Smooth muscle cell (in vitro differentiated cells): ENCODE measurements at regions not wholly inside any gene's neighbourhood (a gene's known extent, or its start where the extent isn't known, plus 50 kb on each side); places are given as distances from the start of the nearest gene placed in this dataset.
"Not testable (repeated sequence)": the region's sequence is repeated elsewhere in the genome, so short reads cannot be mapped to it uniquely, and the experiment has no call there.

ENCODE experiments used
- DNase-seq: peaks from one replicate; lab custom pipeline; 2025; ENCODE audit not compliant: unreplicated experiment; lab: John Stamatoyannopoulos, UW
- H2AFZ ChIP-seq: fragments of 200-600 bp; sonication (generic); 2 replicates; pipeline ENCODE4 v1.6.0; 2016; ENCODE audit warnings: antibody characterized with exemption, low read depth, mild to moderate bottlenecking
- H3F3A ChIP-seq: fragments of 200-600 bp; sonication (generic); 2 replicates; pipeline ENCODE4 v1.6.0; 2017; ENCODE audit warnings: antibody characterized with exemption, low read depth
- H3K27ac ChIP-seq: fragments of 200-600 bp; sonication (generic); 2 replicates; pipeline ENCODE4 v1.5.1; 2016; ENCODE audit warnings: low read depth, mild to moderate bottlenecking
- H3K27me3 ChIP-seq: fragments of 200-600 bp; sonication (generic); 2 replicates; pipeline ENCODE4 v1.6.1; 2016; ENCODE audit warnings: low read depth, mild to moderate bottlenecking
- H3K36me3 ChIP-seq: fragments of 200-600 bp; sonication (generic); 2 replicates; pipeline ENCODE4 v1.5.1; 2016; ENCODE audit warnings: low read depth
- H3K4me1 ChIP-seq: fragments of 200-600 bp; sonication (generic); 2 replicates; pipeline ENCODE4 v1.5.1; 2016; ENCODE audit warnings: low read depth
- H3K4me2 ChIP-seq: fragments of 200-600 bp; sonication (generic); 2 replicates; pipeline ENCODE4 v1.6.0; 2016; ENCODE audit warnings: mild to moderate bottlenecking
- H3K4me3 ChIP-seq: fragments of 200-600 bp; sonication (generic); 2 replicates; pipeline ENCODE4 v1.5.1; 2016; ENCODE audit warnings: mild to moderate bottlenecking
- H3K79me2 ChIP-seq: fragments of 200-600 bp; sonication (generic); 2 replicates; pipeline ENCODE4 v1.6.0; 2016; ENCODE audit warnings: low read depth, mild to moderate bottlenecking
- H3K9ac ChIP-seq: fragments of 200-600 bp; sonication (generic); 2 replicates; pipeline ENCODE4 v1.6.0; 2016; ENCODE audit warnings: low read depth
- H3K9me3 ChIP-seq: fragments of 200-600 bp; sonication (generic); replicated peaks from 2 replicates; pipeline ENCODE4 v1.5.1; 2016; ENCODE audit warnings: low read depth
- H4K20me1 ChIP-seq: fragments of 200-600 bp; sonication (generic); 2 replicates; pipeline ENCODE4 v1.6.0; 2016; ENCODE audit warnings: low read depth
- CTCF ChIP-seq: fragments of 200-600 bp; sonication (generic); IDR thresholded peaks from 2 replicates; pipeline ENCODE4 v1.5.1; 2017; ENCODE audit warnings: borderline replicate concordance, mild to moderate bottlenecking, antibody characterized with exemption; ENCODE audit not compliant: insufficient read depth, poor library complexity, severe bottlenecking
- WGBS: methylation state at CpG from one replicate; pipeline ENCODE4 v1.1.7; 2016; ENCODE audit warnings: low lambda C conversion rate; 5-methylcytosine and 5-hydroxymethylcytosine counted together

GRCh38 chr2:180819106-180819505 lies 161.3 kb upstream of the UBE2E3 start:
- Histone ChIP-seq H3K9me3 (peaks cover 6% of the 10 kb centered on the region), H4K20me1 (no peaks in the 10 kb centered on the region), H3K36me3 (no peaks in the 10 kb centered on the region), H2AFZ (no peak overlapping the region), H3K27ac (no peak overlapping the region), H3K9ac (no peak overlapping the region), H3K4me1 (no peaks in the 10 kb centered on the region), H3K79me2 (no peaks in the 10 kb centered on the region), H3K4me3 (no peak overlapping the region), H3F3A (no peaks in the 10 kb centered on the region), H3K27me3 (no peaks in the 10 kb centered on the region), H3K4me2 (no peak overlapping the region)
- 95% methylated on average over 2 of the region's 2 CpGs for WGBS
- no peak for DNase-seq
- no peak for TF ChIP-seq CTCF

GRCh38 chr2:180818700-180819099 lies 161.7 kb upstream of the UBE2E3 start:
- not testable (repeated sequence) for H3K36me3 ChIP-seq, H3K4me3 ChIP-seq, H3K9me3 ChIP-seq, H3K4me1 ChIP-seq, H3K27me3 ChIP-seq, H3K79me2 ChIP-seq, H3K9ac ChIP-seq, H3K4me2 ChIP-seq, DNase-seq, H3F3A ChIP-seq, H3K27ac ChIP-seq, H4K20me1 ChIP-seq, H2AFZ ChIP-seq
- over 99% methylated on average over 10 of the region's 11 CpGs for WGBS

GRCh38 chr2:180799141-180799540 lies 181.3 kb upstream of the UBE2E3 start:
- no peaks in the 10 kb centered on the region for H3K79me2 ChIP-seq
- WGBS = 88% methylated on average over 1 of the region's 1 CpG
- no peaks in the 10 kb centered on the region for H3K4me1 ChIP-seq

GRCh38 chr2:180790891-180791290 lies 189.5 kb upstream of the UBE2E3 start:
- H3K4me2 ChIP-seq = no peak overlapping the region
- TF ChIP-seq CTCF = no peak
- no peaks in the 10 kb centered on the region for H3K9me3 ChIP-seq
- no peaks in the 10 kb centered on the region for H3K4me1 ChIP-seq
- H3K4me3 ChIP-seq = no peak overlapping the region
- H3F3A ChIP-seq = no peaks in the 10 kb centered on the region
- DNase-seq = no peak
- no peak overlapping the region for H2AFZ ChIP-seq
- H3K27ac ChIP-seq = no peak overlapping the region
- H3K36me3 ChIP-seq = no peaks in the 10 kb centered on the region
- no peaks in the 10 kb centered on the region for H3K27me3 ChIP-seq
- H3K9ac ChIP-seq = no peak overlapping the region
- H4K20me1 ChIP-seq = no peaks in the 10 kb centered on the region
- no peaks in the 10 kb centered on the region for H3K79me2 ChIP-seq

More at GRCh38 chr2:180799141-180799540, 181.3 kb upstream of the UBE2E3 start:
- H3K4me3 ChIP-seq = no peak overlapping the region
- no peak overlapping the region for H3K27ac ChIP-seq
- H3K9ac ChIP-seq = no peak overlapping the region
- H4K20me1 ChIP-seq = no peaks in the 10 kb centered on the region
- no peak overlapping the region for H2AFZ ChIP-seq
- DNase-seq = no peak
- H3K36me3 ChIP-seq = no peaks in the 10 kb centered on the region
- no peaks in the 10 kb centered on the region for H3K9me3 ChIP-seq
- no peaks in the 10 kb centered on the region for H3K27me3 ChIP-seq
- no peak overlapping the region for H3K4me2 ChIP-seq
- TF ChIP-seq CTCF = no peak
- H3F3A ChIP-seq = no peaks in the 10 kb centered on the region
